GM10266 (cell line): ENCODE measurements at regions not wholly inside any gene's neighbourhood (a gene's known extent, or its start where the extent isn't known, plus 50 kb on each side); places are given as distances from the start of the nearest gene placed in this dataset.

Source experiments
- DNase-seq: peaks from one replicate; pipeline ENCODE4 v3.0.0; 2012; ENCODE audit errors: extremely low spot score
- TF ChIP-seq, protein P1 (sequence below): IDR thresholded peaks from 2 replicates; pipeline ENCODE4 v1.5.1; 2012; ENCODE audit warnings: mild to moderate bottlenecking, low read depth; ENCODE audit not compliant: control insufficient read depth, insufficient read depth; ENCODE audit errors: missing control alignments

DNA sequence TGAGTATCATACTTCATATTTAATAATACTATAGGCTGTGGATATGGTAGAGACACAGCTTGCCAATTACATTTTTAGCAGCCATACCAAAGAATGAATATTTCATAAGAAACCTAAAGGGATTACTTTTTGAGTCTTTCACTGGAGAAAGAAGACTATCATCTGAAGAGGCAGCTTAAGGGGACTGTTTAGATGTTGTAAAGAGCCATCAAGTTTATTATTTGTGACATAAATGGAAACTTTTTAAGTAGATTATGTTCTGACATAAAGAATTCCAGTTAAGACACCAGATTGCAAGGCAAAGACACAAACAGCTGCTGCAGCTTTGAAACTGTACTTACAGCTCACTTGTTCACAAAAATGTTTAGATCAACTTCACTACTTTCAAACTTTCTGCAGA, 429.4 kb downstream of the TFAP2A start:
- no peak for DNase-seq
- TF ChIP-seq, protein P1, sequence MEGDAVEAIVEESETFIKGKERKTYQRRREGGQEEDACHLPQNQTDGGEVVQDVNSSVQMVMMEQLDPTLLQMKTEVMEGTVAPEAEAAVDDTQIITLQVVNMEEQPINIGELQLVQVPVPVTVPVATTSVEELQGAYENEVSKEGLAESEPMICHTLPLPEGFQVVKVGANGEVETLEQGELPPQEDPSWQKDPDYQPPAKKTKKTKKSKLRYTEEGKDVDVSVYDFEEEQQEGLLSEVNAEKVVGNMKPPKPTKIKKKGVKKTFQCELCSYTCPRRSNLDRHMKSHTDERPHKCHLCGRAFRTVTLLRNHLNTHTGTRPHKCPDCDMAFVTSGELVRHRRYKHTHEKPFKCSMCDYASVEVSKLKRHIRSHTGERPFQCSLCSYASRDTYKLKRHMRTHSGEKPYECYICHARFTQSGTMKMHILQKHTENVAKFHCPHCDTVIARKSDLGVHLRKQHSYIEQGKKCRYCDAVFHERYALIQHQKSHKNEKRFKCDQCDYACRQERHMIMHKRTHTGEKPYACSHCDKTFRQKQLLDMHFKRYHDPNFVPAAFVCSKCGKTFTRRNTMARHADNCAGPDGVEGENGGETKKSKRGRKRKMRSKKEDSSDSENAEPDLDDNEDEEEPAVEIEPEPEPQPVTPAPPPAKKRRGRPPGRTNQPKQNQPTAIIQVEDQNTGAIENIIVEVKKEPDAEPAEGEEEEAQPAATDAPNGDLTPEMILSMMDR, result no peak

DNA sequence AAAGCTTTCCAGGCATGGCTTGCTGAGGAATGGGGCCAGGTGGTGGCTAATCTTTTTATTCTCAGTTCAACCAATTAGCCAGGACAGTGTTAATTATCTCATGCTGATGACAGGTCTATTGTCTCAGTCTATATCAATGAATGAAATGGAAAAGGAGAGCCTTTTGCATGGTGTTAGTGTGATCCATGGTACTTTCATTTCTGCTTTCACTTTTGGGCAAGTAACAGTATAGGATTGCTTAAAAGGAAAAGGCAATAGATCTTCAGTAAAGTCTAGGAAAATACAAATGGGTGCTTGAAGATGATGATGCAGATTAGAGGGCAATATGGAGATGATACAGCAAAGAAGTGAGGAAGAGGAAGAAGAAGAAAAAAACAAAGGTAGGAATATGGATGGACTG, 430.3 kb downstream of the TFAP2A start:
- no peak for DNase-seq
- TF ChIP-seq, protein P1, result no peak

DNA sequence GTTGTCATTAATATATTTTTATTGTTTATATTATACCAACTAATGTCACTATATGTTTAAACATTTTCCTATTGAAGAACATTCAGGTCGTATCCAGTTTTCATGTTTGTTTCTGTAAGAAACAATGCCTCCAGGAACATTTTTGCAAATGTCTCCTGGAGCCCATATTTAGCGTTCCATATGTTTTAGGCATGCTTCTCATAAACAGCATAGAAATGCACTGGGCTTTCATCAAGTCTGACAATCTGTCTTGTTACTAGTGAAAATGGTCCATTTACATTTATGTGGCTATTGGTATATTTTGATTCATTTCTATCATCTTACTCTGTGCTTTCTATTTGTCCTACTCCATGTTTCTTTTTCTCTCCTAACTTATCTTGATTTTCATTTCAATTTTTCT, 431.7 kb downstream of the TFAP2A start:
- DNase-seq, result no peak
- TF ChIP-seq, protein P1, result no peak

DNA sequence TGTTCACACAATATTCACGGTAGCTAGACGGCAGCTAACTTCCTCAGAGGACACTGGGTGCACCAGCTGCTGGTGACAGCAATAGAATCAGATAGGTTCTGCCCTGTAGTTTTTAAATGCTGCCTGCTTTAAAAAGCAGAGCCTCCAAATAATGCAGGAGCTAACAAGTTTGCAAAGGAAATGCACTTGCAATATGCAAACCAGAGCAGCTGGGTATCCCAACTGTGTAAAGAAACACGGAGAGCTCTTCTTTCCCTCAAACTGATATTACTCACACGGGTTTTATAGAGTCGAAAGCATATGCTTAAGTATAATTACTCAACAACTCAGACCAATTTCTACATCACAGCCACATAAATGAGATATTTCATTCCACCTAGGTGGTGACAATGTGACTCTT, 432.7 kb downstream of the TFAP2A start:
- TF ChIP-seq, protein P1, result no peak
- no peak for DNase-seq

DNA sequence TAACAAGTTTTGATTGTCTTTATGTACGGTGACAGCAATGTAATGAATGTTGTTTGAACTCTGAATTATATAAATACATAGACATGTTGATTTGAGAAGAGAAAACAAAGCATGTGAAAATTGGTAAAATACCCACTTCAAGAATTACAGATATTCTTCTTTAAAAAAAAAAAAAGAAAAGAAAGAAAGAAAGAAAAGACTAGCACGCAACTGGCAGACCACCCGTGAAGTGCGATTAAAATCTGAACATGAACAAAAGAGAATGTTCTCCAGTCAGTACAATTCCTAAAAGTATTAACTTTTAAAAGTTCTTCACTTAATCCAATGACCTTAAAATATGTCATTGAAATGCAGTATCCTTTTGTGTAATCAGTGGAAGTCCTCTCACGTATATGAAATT, 434.9 kb downstream of the TFAP2A start:
- TF ChIP-seq, protein P1, result no peak
- DNase-seq, result no peak

DNA sequence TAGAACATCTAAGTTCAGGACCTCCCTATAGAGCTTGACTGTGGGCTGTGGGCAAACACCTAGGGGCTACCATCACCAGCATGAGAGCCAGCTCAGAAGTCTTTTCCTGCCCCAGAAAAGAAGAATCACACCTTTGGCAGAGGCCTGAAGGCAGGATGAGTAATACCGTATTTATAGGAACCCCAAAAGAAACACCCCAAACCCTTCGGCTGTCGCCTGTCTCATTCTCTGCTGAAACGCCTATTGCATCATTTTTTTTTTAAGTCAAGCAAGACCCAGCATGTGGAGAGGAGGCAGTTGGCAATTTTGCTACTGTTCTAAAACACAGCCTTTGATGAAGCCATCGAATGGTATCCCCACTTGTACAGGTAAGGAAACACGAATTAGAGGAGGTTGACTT, 436.4 kb downstream of the TFAP2A start:
- TF ChIP-seq, protein P1, result no peak
- no peak for DNase-seq

DNA sequence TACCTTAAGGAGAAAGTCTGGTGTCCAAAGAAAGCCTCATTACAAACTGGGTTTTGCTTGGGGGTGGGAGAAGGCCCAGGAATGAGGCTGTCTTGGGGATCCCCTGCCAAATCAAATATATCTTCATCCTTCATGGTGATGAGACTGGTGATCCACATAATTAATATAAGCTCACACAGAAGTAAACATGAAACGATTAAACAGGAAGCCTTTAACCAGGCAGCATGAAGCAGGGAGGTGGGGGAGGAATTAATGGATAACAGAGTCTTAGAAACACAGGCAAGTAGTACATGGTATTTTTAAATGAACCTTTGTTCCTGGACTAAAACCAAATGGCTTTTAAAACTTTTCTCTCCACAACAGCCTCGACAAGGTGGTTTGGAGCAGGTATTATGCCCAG, 437.5 kb downstream of the TFAP2A start:
- TF ChIP-seq, protein P1, result no peak
- no peak for DNase-seq
